ENCODE measurements at regions not wholly inside any gene's neighbourhood (a gene's known extent, or its start where the extent isn't known, plus 50 kb on each side); places are given as distances from the start of the nearest gene placed in this dataset.

GRCh38 chr2:151174127-151174526 is 87.5 kb downstream of the RBM43 start:
- no peak overlapping the region for H3K4me2 ChIP-seq (ENCODE audit: low read length)
- H3K27ac ChIP-seq (ENCODE audit: low read length), result no peak overlapping the region
- BruUV-seq (replicated peaks), result no TSS peak
- H2AFZ ChIP-seq (ENCODE audit: low read length), result no peak overlapping the region
- POLR2A ChIA-PET (ENCODE audit: unreplicated experiment), result no interaction called here
- H3F3A ChIP-seq (ENCODE audit: low read length, unreplicated experiment), result no peaks in the 10 kb centered on the region
- TF ChIP-seq EZH2phosphoT487 (IDR thresholded peaks at IDR 0.05; ENCODE audit: borderline replicate concordance, low read length), result no peak
- H3K4me3 ChIP-seq (ENCODE audit: low read length), result no peak overlapping the region
- H3K4me1 ChIP-seq (ENCODE audit: insufficient read depth, low read length), result no peaks in the 10 kb centered on the region
- CTCF ChIA-PET, result no interaction called here
- no peaks in the 10 kb centered on the region for H4K20me1 ChIP-seq (ENCODE audit: low read length)
- no peaks in the 10 kb centered on the region for H3K9me3 ChIP-seq (ENCODE audit: low read length)
- intact Hi-C loops (cut with micrococcal nuclease), result no loop called here
- DNase-seq, result no peak
- H3K79me2 ChIP-seq (ENCODE audit: low read length), result no peaks in the 10 kb centered on the region
- H3K9me2 ChIP-seq (replicated peaks; ENCODE audit: low read length), result no peaks in the 10 kb centered on the region
- no peak for ATAC-seq
- H3K36me3 ChIP-seq (ENCODE audit: low read depth, low read length), result no peaks in the 10 kb centered on the region
- no peak overlapping the region for H3K9ac ChIP-seq (ENCODE audit: low read length)
- no peaks in the 10 kb centered on the region for H3K27me3 ChIP-seq (ENCODE audit: low read length)

- Histone ChIP-seq H4K20me1 (ENCODE audit: low read length) (no peaks in the 10 kb centered on the region), H3K9me2 (replicated peaks; ENCODE audit: low read length) (no peaks in the 10 kb centered on the region), H3K27me3 (ENCODE audit: low read length) (no peaks in the 10 kb centered on the region), H3K4me3 (ENCODE audit: low read length) (no peak overlapping the region), H3K27ac (ENCODE audit: low read length) (no peak overlapping the region), H3K4me1 (ENCODE audit: insufficient read depth, low read length) (no peaks in the 10 kb centered on the region), H3K4me2 (ENCODE audit: low read length) (no peak overlapping the region), H3F3A (ENCODE audit: low read length, unreplicated experiment) (no peaks in the 10 kb centered on the region), H2AFZ (ENCODE audit: low read length) (no peak overlapping the region), H3K9ac (ENCODE audit: low read length) (no peak overlapping the region), H3K9me3 (ENCODE audit: low read length) (no peaks in the 10 kb centered on the region), H3K79me2 (ENCODE audit: low read length) (no peaks in the 10 kb centered on the region), H3K36me3 (ENCODE audit: low read depth, low read length) (no peaks in the 10 kb centered on the region)
- ATAC-seq (no peak), DNase-seq (no peak)
- POLR2A ChIA-PET (ENCODE audit: unreplicated experiment), result no interaction called here
- intact Hi-C loops (cut with micrococcal nuclease), result no loop called here
- TF ChIP-seq EZH2 (IDR thresholded peaks at IDR 0.05; ENCODE audit: low read length, unreplicated experiment) (no peak), CTCF (conservative IDR thresholded peaks at IDR 0.05; ENCODE audit: low read depth, low read length) (no peak), EZH2phosphoT487 (IDR thresholded peaks at IDR 0.05; ENCODE audit: borderline replicate concordance, low read length) (no peak)
- no TSS peak for BruUV-seq (replicated peaks)
- CTCF ChIA-PET, result no interaction called here
Observed at GRCh38 chr2:151171186-151171585, 90.5 kb downstream of the RBM43 start.

GRCh38 chr2:151166410-151166809 is 95.3 kb downstream of the RBM43 start:
- Histone ChIP-seq H3K27ac (ENCODE audit: low read length) (no peak overlapping the region), H3K27me3 (ENCODE audit: low read length) (no peaks in the 10 kb centered on the region), H3K9ac (ENCODE audit: low read length) (no peak overlapping the region), H3K79me2 (ENCODE audit: low read length) (no peaks in the 10 kb centered on the region), H4K20me1 (ENCODE audit: low read length) (no peaks in the 10 kb centered on the region), H3F3A (ENCODE audit: low read length, unreplicated experiment) (no peaks in the 10 kb centered on the region), H3K4me1 (ENCODE audit: insufficient read depth, low read length) (no peaks in the 10 kb centered on the region), H3K9me3 (ENCODE audit: low read length) (no peaks in the 10 kb centered on the region), H3K4me2 (ENCODE audit: low read length) (no peak overlapping the region), H3K9me2 (replicated peaks; ENCODE audit: low read length) (no peaks in the 10 kb centered on the region), H3K36me3 (ENCODE audit: low read depth, low read length) (no peaks in the 10 kb centered on the region), H2AFZ (ENCODE audit: low read length) (no peak overlapping the region), H3K4me3 (ENCODE audit: low read length) (no peak overlapping the region)
- DNase-seq (no peak), ATAC-seq (no peak)
- intact Hi-C loops (cut with micrococcal nuclease), result loop anchor here (10.0 kb wide), 3 partner anchors 352 to 542 kb away; no protein-coding TSS in a partner anchor
- POLR2A ChIA-PET (ENCODE audit: unreplicated experiment), result interaction anchor here (0.5 kb wide), 1 partner anchor 232 kb away, joined by 6 read pairs; no protein-coding TSS in a partner anchor
- TF ChIP-seq CTCF (conservative IDR thresholded peaks at IDR 0.05; ENCODE audit: low read depth, low read length), result no peak
- no peak for TF ChIP-seq EZH2 (IDR thresholded peaks at IDR 0.05; ENCODE audit: low read length, unreplicated experiment)
- no peak for TF ChIP-seq EZH2phosphoT487 (IDR thresholded peaks at IDR 0.05; ENCODE audit: borderline replicate concordance, low read length)
- CTCF ChIA-PET, result no interaction called here
- no TSS peak for BruUV-seq (replicated peaks)

Data from PC-3 (cell line).